ES-I3 (cell line): ENCODE measurements at regions not wholly inside any gene's neighbourhood (a gene's known extent, or its start where the extent isn't known, plus 50 kb on each side); places are given as distances from the start of the nearest gene placed in this dataset.
"Not testable (repeated sequence)": the region's sequence is repeated elsewhere in the genome, so short reads cannot be mapped to it uniquely, and the experiment has no call there.

Experiments
- H3K36me3 ChIP-seq: 2 replicates; pipeline ENCODE4 v1.6.1; 2013; ENCODE audit warnings: mild to moderate bottlenecking, low read length, control low read depth, moderate library complexity; ENCODE audit not compliant: insufficient read depth
- H3K4me1 ChIP-seq: 2 replicates; pipeline ENCODE4 v1.6.1; 2013; ENCODE audit warnings: mild to moderate bottlenecking, control low read depth, low read length; ENCODE audit not compliant: insufficient read depth
- H3K9ac ChIP-seq: 2 replicates; pipeline ENCODE4 v1.6.1; 2013; ENCODE audit warnings: low read depth, mild to moderate bottlenecking, low read length, moderate library complexity
- H3K9me3 ChIP-seq: 2 replicates; pipeline ENCODE4 v1.6.1; 2013; ENCODE audit warnings: mild to moderate bottlenecking, low read length, moderate library complexity; ENCODE audit not compliant: control insufficient read depth, insufficient read depth

DNA sequence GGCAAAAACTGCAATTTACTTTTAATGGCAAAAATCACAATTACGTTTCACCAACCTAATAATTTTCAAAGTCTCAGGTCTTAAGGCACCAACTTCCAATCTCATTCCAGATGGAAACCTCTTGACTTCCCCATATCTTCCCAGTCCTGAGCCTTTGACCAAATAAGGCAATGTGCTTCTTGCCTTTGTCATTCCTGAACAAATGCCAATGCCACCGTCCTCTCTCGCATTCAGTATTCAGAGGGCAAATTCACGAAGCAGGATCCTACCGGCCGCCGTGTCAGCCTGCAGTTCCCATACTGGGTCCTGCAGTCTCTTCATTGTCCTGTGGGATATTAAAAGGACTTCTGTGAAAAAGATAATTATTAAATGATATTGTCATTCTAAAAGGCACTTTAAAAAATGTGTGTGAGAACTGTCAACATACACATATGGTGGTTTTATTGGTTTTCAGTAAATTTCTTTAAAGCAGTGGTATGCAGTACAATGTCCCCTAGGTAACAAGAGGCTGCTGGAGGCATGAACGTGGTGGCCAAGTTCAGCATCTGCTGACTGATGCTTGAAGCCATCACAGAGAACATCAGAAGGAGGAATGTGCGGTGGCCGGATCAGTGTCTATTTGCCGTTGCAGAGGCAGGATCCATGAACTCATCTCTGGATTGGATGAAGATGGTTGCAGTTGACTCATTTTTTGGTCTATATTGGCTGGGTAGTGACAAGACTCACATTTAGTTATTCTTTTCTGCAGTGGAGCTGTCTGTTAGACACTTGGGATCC lies 101.4 kb upstream of the IRX4 start:
- no peaks in the 10 kb centered on the region for H3K36me3 ChIP-seq
- H3K9ac ChIP-seq: no peak overlapping the region
- H3K4me1 ChIP-seq: no peaks in the 10 kb centered on the region
- no peaks in the 10 kb centered on the region; the same call in 1 of the 2 replicates for H3K9me3 ChIP-seq

GRCh38 chr5:1983401-1983800 lies 100.7 kb upstream of the IRX4 start:
- H3K36me3 ChIP-seq: no peaks in the 10 kb centered on the region
- no peaks in the 10 kb centered on the region for H3K4me1 ChIP-seq
- H3K9me3 ChIP-seq: no peaks in the 10 kb centered on the region; the same call in 1 of the 2 replicates
- no peak overlapping the region for H3K9ac ChIP-seq

DNA sequence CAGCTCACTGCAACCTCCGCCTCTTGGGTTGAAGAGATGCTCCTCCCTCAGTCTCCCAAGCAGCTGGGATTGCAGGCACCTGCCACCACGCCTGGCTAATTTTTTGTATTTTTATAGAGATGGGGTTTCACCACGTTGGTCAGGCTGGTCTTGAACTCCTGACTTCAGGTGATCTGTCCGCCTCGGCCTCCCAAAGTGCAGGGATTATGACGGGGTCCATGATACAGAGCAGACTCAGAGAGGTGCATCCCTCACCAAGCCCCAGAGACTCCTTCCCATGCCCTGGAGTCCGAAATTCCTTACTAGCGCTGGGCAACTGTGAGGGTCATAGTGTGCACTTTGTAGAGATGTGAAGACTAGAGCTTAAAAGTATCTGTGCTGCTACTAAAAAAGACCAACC lies 99.8 kb upstream of the IRX4 start:
- not testable (repeated sequence) for H3K9me3 ChIP-seq, H3K36me3 ChIP-seq, H3K4me1 ChIP-seq, H3K9ac ChIP-seq

- Histone ChIP-seq H3K9me3 (no peaks in the 10 kb centered on the region; the same call in 1 of the 2 replicates), H3K9ac (no peak overlapping the region), H3K36me3 (no peaks in the 10 kb centered on the region), H3K4me1 (peaks cover 11% of the 10 kb centered on the region; the same call in 1 of the 2 replicates)
Observed at GRCh38 chr5:1975898-1976765, 93.4 kb upstream of the IRX4 start.

DNA sequence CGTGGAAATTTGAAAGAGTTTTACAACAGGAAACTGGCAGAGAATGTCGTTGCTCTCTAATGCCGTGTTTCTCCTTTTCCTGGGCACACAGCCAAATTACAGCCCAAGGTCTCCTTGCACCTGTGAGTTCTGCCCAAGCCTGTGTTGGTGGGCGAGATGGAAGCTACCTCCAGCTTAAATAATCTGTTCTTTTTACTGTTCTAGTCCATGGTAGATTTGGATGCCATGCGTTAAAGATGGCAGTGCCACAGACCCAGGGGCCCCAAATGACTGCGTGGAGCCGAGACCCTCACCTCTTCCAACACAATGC lies 92.6 kb upstream of the IRX4 start:
- H3K9me3 ChIP-seq: no peaks in the 10 kb centered on the region; the same call in 1 of the 2 replicates
- peaks cover 11% of the 10 kb centered on the region; the same call in 1 of the 2 replicates for H3K4me1 ChIP-seq
- H3K9ac ChIP-seq: no peak overlapping the region
- no peaks in the 10 kb centered on the region for H3K36me3 ChIP-seq

GRCh38 chr5:1974501-1975405 lies 92.0 kb upstream of the IRX4 start:
- H3K36me3 ChIP-seq: no peaks in the 10 kb centered on the region

DNA sequence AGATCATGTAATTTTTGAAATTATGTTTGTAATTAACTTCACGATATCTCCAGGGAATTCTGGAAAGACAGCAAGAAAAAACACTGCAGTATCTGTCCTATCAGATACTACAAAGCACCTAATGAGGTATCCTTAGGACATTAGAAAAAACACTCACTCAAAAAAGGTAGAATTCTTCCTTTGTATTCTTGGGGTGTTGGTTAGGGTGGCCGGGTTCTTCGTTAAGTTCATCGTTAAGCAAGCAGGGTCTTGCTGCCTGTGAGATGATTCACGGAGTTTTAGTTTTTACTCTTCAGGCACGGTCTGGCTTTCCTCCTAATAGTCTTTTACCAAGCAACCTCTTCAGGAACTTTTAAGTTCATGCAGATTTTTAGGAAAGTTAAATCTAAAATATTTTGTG lies 91.4 kb upstream of the IRX4 start:
- no peaks in the 10 kb centered on the region for H3K9me3 ChIP-seq
- H3K9ac ChIP-seq: no peak overlapping the region
- no peaks in the 10 kb centered on the region for H3K36me3 ChIP-seq
- peaks cover 11% of the 10 kb centered on the region; the same call in 1 of the 2 replicates for H3K4me1 ChIP-seq

More at GRCh38 chr5:1974501-1975405, 92.0 kb upstream of the IRX4 start:
- H3K9me3 ChIP-seq: no peaks in the 10 kb centered on the region; the same call in 1 of the 2 replicates
- H3K9ac ChIP-seq: no peak overlapping the region
- H3K4me1 ChIP-seq: peaks cover 11% of the 10 kb centered on the region; the same call in 1 of the 2 replicates

- Histone ChIP-seq H3K9ac (no peak overlapping the region), H3K9me3 (no peaks in the 10 kb centered on the region), H3K4me1 (peaks cover 11% of the 10 kb centered on the region; the same call in 1 of the 2 replicates), H3K36me3 (no peaks in the 10 kb centered on the region)
Observed at GRCh38 chr5:1973391-1974013, 90.8 kb upstream of the IRX4 start.

GRCh38 chr5:1971944-1972343 lies 89.2 kb upstream of the IRX4 start:
- Histone ChIP-seq H3K9ac (no peak overlapping the region), H3K9me3 (no peaks in the 10 kb centered on the region), H3K36me3 (no peaks in the 10 kb centered on the region), H3K4me1 (peaks cover 11% of the 10 kb centered on the region; the same call in 1 of the 2 replicates)

GRCh38 chr5:1967736-1968135 lies 85.0 kb upstream of the IRX4 start:
- H3K9me3 ChIP-seq: no peaks in the 10 kb centered on the region
- peaks cover 8% of the 10 kb centered on the region; the same call in 1 of the 2 replicates for H3K4me1 ChIP-seq
- no peaks in the 10 kb centered on the region for H3K36me3 ChIP-seq
- H3K9ac ChIP-seq: no peak overlapping the region

- H3K4me1 ChIP-seq: peaks cover 8% of the 10 kb centered on the region; the same call in 1 of the 2 replicates
- no peaks in the 10 kb centered on the region for H3K9me3 ChIP-seq
- no peak overlapping the region for H3K9ac ChIP-seq
- no peaks in the 10 kb centered on the region for H3K36me3 ChIP-seq
Observed at GRCh38 chr5:1966461-1966860, 83.7 kb upstream of the IRX4 start.

DNA sequence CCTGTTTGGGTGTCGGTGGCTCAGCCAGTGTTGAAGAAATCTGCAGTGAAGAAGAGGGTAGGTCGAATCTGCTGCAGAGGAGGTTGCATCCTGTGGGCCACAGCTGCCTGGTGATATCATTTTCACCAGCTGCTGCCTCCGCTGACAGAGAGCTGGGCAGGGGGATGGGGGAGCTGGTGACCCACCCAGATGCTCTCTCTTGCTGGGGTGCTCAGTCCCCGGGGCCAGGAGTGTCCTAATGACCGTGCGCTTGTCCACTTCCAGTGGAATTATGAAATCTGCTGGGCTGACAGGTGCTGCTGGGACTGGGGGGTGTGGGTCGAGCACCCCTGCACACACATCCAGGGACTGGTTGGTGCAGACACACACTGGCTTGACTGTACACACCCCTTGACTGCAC lies 83.2 kb upstream of the IRX4 start:
- Histone ChIP-seq H3K9me3 (no peaks in the 10 kb centered on the region), H3K36me3 (no peaks in the 10 kb centered on the region), H3K4me1 (peaks cover 8% of the 10 kb centered on the region; the same call in 1 of the 2 replicates), H3K9ac (no peak overlapping the region)

GRCh38 chr5:1963941-1964451 lies 81.3 kb upstream of the IRX4 start:
- peaks cover 8% of the 10 kb centered on the region; the same call in 1 of the 2 replicates for H3K4me1 ChIP-seq
- H3K9ac ChIP-seq: no peak overlapping the region
- H3K9me3 ChIP-seq: no peaks in the 10 kb centered on the region
- H3K36me3 ChIP-seq: no peaks in the 10 kb centered on the region
